HL-60/S4 treated with phorbol 12-myristate 13-acetate at 8.2 ng/mL for 4 days and 3 days (cell line): ENCODE measurements at regions not wholly inside any gene's neighbourhood (a gene's known extent, or its start where the extent isn't known, plus 50 kb on each side); places are given as distances from the start of the nearest gene placed in this dataset.
"Not testable (repeated sequence)": the region's sequence is repeated elsewhere in the genome, so short reads cannot be mapped to it uniquely, and the experiment has no call there.

Experiments
- in situ Hi-C: fragments of 300-500 bp; cut with MboI; formaldehyde crosslinking; loops from 2 replicates; pipeline ENCODE4 v1.15.0; 2022; ENCODE audit warnings: low sequenced_read_pairs

- in situ Hi-C loops = no loop called here
These were observed 229.1 kb downstream of the S1PR1 start for GRCh38 chr1:101465941-101466340.

- in situ Hi-C loops = no loop called here
These were observed 237.3 kb downstream of the S1PR1 start for GRCh38 chr1:101474039-101474665.

GRCh38 chr1:101476541-101476940 lies 239.7 kb downstream of the S1PR1 start:
- in situ Hi-C loops = no loop called here

GRCh38 chr1:101479945-101480344 lies 243.1 kb downstream of the S1PR1 start:
- in situ Hi-C loops = no loop called here

GRCh38 chr1:101482306-101482705 lies 245.5 kb downstream of the S1PR1 start:
- in situ Hi-C loops = no loop called here

- in situ Hi-C loops = no loop called here
These were observed 247.3 kb downstream of the S1PR1 start for GRCh38 chr1:101483982-101484688.

- in situ Hi-C loops = no loop called here
These were observed 248.0 kb downstream of the S1PR1 start for GRCh38 chr1:101484689-101485338.

GRCh38 chr1:101485712-101486111 lies 248.9 kb downstream of the S1PR1 start:
- in situ Hi-C loops = no loop called here

GRCh38 chr1:101492144-101492543 lies 255.3 kb downstream of the S1PR1 start:
- in situ Hi-C loops = not testable (repeated sequence)

- in situ Hi-C loops = not testable (repeated sequence)
These were observed 257.1 kb downstream of the S1PR1 start for GRCh38 chr1:101493920-101494319.

- in situ Hi-C loops = no loop called here
These were observed 259.3 kb downstream of the S1PR1 start for GRCh38 chr1:101496109-101496508.

- in situ Hi-C loops = no loop called here
These were observed 261.2 kb downstream of the S1PR1 start for GRCh38 chr1:101497881-101498559.

- in situ Hi-C loops = not testable (repeated sequence)
These were observed 267.3 kb downstream of the S1PR1 start for GRCh38 chr1:101504106-101504505.

GRCh38 chr1:101505240-101505639 lies 268.4 kb downstream of the S1PR1 start:
- in situ Hi-C loops = not testable (repeated sequence)

GRCh38 chr1:101506541-101507164 lies 269.8 kb downstream of the S1PR1 start:
- in situ Hi-C loops = no loop called here

- in situ Hi-C loops = no loop called here
These were observed 270.7 kb downstream of the S1PR1 start for GRCh38 chr1:101507547-101507971.

- in situ Hi-C loops = no loop called here
These were observed 272.1 kb downstream of the S1PR1 start for GRCh38 chr1:101508913-101509312.

GRCh38 chr1:101509370-101509769 lies 272.6 kb downstream of the S1PR1 start:
- in situ Hi-C loops = no loop called here

GRCh38 chr1:101511202-101511891 lies 274.5 kb downstream of the S1PR1 start:
- in situ Hi-C loops = no loop called here

- in situ Hi-C loops = no loop called here
These were observed 283.5 kb downstream of the S1PR1 start for GRCh38 chr1:101520302-101520701.
